ENCODE measurements at regions not wholly inside any gene's neighbourhood (a gene's known extent, or its start where the extent isn't known, plus 50 kb on each side); places are given as distances from the start of the nearest gene placed in this dataset.
A peak's percentile ranks its signal among the peaks of the same experiment; 100 is the strongest.
"Not testable (repeated sequence)": the region's sequence is repeated elsewhere in the genome, so short reads cannot be mapped to it uniquely, and the experiment has no call there.

DNA sequence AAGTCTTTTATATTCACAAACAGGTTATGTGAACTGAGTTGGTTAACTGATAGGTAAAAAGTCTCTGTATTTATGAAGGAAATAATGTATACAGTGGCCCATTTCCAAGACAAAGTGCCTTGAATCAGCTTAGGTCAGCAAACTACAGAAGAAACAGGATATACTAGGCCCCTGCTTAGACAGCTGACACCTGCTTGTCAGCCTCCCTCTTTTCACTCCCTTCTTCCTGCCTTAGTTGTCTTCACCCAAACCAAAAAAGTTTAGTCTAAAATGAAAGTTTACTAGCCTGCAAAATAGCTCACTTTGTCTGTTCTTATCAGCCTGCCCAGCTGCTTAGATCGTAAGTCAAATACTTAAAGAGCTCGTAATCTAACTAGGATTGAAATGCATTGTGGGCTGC lies 644.6 kb downstream of the ANKRD7 start:
- BruUV-seq (replicated peaks); H3K27me3 ChIP-seq (replicated peaks in 1 of 2; ENCODE audit: control insufficient read depth in 2 of 2, insufficient read depth in 2 of 2, low read length in 1 of 2); H2AFZ ChIP-seq (ENCODE audit: control insufficient read depth, low read depth, low read length); ATAC-seq; H4K20me1 ChIP-seq (ENCODE audit: control insufficient read depth, insufficient read depth); H3K9ac ChIP-seq (ENCODE audit: control insufficient read depth, insufficient read depth, low read length); H3K9me3 ChIP-seq (replicated peaks; ENCODE audit: control insufficient read depth, insufficient read depth, low read length); POLR2A ChIA-PET; FAIRE-seq; RAD21 ChIA-PET (ENCODE audit: unreplicated experiment); DNase-seq (ENCODE audit: low read depth, low spot score); H3K4me2 ChIP-seq (ENCODE audit: control insufficient read depth, insufficient read depth); H3K36me3 ChIP-seq (ENCODE audit: control insufficient read depth in 2 of 2, insufficient read depth in 2 of 2, low read length in 1 of 2); intact Hi-C loops (cut with micrococcal nuclease; ENCODE audit: unreplicated experiment); in situ Hi-C loops (cut with MboI); H3K4me3 ChIP-seq; H3K79me2 ChIP-seq (ENCODE audit: control insufficient read depth, insufficient read depth, low read length); H3K4me1 ChIP-seq (ENCODE audit: control insufficient read depth, insufficient read depth, low read length); H3K27ac ChIP-seq (ENCODE audit: control insufficient read depth, insufficient read depth): not testable (repeated sequence)
- 18% methylated on average over 2 of the region's 2 CpGs for WGBS (ENCODE audit: insufficient coverage, insufficient replicate concordance, low lambda C conversion rate, missing lambda C conversion rate)
- ChIA-PET SMC1A (ENCODE audit: uncharacterized antibody, unreplicated experiment) (interaction anchor here (1.2 kb wide), 1 partner anchor 307 kb away, joined by 3 read pairs; no protein-coding TSS in a partner anchor), CTCF (interaction anchor here (0.7 to 2.4 kb wide), 3 partner anchors 11 to 307 kb away, joined by 3 to 9 read pairs (median 4); no protein-coding TSS in a partner anchor)

DNA sequence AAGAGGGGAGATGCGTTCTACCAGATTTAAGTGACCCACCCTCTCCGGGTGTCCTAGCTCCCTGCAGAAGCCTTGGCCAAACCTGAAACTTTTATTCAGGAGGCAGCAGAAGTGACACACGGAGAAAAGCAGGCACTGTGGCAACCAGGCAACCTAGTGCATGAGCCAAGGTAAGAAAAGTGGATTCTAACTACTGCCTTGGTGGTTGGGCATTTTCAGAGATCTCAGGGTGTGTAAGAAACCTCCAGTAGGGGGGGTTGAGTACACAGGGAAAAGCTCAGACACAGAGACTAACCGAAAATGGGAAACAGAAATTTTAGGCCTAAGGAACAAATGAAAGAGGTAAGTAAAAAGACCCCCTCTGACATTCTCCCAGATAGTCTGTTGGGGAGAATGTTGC lies 645.7 kb downstream of the ANKRD7 start:
- ATAC-seq (peak; percentile 62), DNase-seq (ENCODE audit: low read depth, low spot score) (no peak), FAIRE-seq (no peak)
- Histone ChIP-seq H3K4me2 (ENCODE audit: control insufficient read depth, insufficient read depth) (no peak overlapping the region), H3K9me3 (replicated peaks; ENCODE audit: control insufficient read depth, insufficient read depth, low read length) (no peaks in the 10 kb centered on the region), H3K27me3 (replicated peaks in 1 of 2; ENCODE audit: control insufficient read depth in 2 of 2, insufficient read depth in 2 of 2, low read length in 1 of 2) (no peaks in the 10 kb centered on the region), H2AFZ (ENCODE audit: control insufficient read depth, low read depth, low read length) (no peak overlapping the region), H3K79me2 (ENCODE audit: control insufficient read depth, insufficient read depth, low read length) (no peaks in the 10 kb centered on the region), H3K36me3 (ENCODE audit: control insufficient read depth in 2 of 2, insufficient read depth in 2 of 2, low read length in 1 of 2) (no peaks in the 10 kb centered on the region), H3K9ac (ENCODE audit: control insufficient read depth, insufficient read depth, low read length) (no peak overlapping the region), H3K4me3 (no peak overlapping the region), H3K27ac (ENCODE audit: control insufficient read depth, insufficient read depth) (no peak overlapping the region), H3K4me1 (ENCODE audit: control insufficient read depth, insufficient read depth, low read length) (no peaks in the 10 kb centered on the region), H4K20me1 (ENCODE audit: control insufficient read depth, insufficient read depth) (no peaks in the 10 kb centered on the region)
- BruUV-seq (replicated peaks), result no TSS peak
- in situ Hi-C loops (cut with MboI), result no loop called here
- ChIA-PET SMC1A (ENCODE audit: uncharacterized antibody, unreplicated experiment) (no interaction called here), RAD21 (ENCODE audit: unreplicated experiment) (no interaction called here), POLR2A (no interaction called here), CTCF (interaction anchor here (0.9 to 2.4 kb wide), 2 partner anchors 12 to 306 kb away, joined by 3 to 9 read pairs; no protein-coding TSS in a partner anchor)
- 23% methylated on average over 4 of the region's 4 CpGs for WGBS (ENCODE audit: insufficient coverage, insufficient replicate concordance, low lambda C conversion rate, missing lambda C conversion rate)
- intact Hi-C loops (cut with micrococcal nuclease; ENCODE audit: unreplicated experiment), result loop anchor here (5.0 kb wide), 1 partner anchor 307 kb away; no protein-coding TSS in a partner anchor
- TF ChIP-seq, protein P1, sequence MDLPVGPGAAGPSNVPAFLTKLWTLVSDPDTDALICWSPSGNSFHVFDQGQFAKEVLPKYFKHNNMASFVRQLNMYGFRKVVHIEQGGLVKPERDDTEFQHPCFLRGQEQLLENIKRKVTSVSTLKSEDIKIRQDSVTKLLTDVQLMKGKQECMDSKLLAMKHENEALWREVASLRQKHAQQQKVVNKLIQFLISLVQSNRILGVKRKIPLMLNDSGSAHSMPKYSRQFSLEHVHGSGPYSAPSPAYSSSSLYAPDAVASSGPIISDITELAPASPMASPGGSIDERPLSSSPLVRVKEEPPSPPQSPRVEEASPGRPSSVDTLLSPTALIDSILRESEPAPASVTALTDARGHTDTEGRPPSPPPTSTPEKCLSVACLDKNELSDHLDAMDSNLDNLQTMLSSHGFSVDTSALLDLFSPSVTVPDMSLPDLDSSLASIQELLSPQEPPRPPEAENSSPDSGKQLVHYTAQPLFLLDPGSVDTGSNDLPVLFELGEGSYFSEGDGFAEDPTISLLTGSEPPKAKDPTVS (IDR thresholded peaks at IDR 0.05; ENCODE audit: low read depth, low read length), result no peak
- no peak for TF ChIP-seq CHD2 (IDR thresholded peaks at IDR 0.05; ENCODE audit: borderline replicate concordance, low read depth, low read length)
- TF ChIP-seq, protein P2, sequence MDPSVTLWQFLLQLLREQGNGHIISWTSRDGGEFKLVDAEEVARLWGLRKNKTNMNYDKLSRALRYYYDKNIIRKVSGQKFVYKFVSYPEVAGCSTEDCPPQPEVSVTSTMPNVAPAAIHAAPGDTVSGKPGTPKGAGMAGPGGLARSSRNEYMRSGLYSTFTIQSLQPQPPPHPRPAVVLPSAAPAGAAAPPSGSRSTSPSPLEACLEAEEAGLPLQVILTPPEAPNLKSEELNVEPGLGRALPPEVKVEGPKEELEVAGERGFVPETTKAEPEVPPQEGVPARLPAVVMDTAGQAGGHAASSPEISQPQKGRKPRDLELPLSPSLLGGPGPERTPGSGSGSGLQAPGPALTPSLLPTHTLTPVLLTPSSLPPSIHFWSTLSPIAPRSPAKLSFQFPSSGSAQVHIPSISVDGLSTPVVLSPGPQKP (IDR thresholded peaks at IDR 0.05; ENCODE audit: low read depth, low read length), result no peak
- TF ChIP-seq, protein P3, sequence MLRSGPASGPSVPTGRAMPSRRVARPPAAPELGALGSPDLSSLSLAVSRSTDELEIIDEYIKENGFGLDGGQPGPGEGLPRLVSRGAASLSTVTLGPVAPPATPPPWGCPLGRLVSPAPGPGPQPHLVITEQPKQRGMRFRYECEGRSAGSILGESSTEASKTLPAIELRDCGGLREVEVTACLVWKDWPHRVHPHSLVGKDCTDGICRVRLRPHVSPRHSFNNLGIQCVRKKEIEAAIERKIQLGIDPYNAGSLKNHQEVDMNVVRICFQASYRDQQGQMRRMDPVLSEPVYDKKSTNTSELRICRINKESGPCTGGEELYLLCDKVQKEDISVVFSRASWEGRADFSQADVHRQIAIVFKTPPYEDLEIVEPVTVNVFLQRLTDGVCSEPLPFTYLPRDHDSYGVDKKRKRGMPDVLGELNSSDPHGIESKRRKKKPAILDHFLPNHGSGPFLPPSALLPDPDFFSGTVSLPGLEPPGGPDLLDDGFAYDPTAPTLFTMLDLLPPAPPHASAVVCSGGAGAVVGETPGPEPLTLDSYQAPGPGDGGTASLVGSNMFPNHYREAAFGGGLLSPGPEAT (IDR thresholded peaks at IDR 0.05; ENCODE audit: low read depth), result no peak
- TF ChIP-seq, protein P4, sequence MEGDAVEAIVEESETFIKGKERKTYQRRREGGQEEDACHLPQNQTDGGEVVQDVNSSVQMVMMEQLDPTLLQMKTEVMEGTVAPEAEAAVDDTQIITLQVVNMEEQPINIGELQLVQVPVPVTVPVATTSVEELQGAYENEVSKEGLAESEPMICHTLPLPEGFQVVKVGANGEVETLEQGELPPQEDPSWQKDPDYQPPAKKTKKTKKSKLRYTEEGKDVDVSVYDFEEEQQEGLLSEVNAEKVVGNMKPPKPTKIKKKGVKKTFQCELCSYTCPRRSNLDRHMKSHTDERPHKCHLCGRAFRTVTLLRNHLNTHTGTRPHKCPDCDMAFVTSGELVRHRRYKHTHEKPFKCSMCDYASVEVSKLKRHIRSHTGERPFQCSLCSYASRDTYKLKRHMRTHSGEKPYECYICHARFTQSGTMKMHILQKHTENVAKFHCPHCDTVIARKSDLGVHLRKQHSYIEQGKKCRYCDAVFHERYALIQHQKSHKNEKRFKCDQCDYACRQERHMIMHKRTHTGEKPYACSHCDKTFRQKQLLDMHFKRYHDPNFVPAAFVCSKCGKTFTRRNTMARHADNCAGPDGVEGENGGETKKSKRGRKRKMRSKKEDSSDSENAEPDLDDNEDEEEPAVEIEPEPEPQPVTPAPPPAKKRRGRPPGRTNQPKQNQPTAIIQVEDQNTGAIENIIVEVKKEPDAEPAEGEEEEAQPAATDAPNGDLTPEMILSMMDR (IDR thresholded peaks at IDR 0.05 in 2 of 3, conservative IDR thresholded peaks at IDR 0.05 in 1 of 3; ENCODE audit: control insufficient read depth in 2 of 3, extremely low read depth in 1 of 3, insufficient read depth in 1 of 3, low read depth in 3 of 3, low read length in 3 of 3), result peak; percentile 19 to 33 (median 23); a peak in 3 of 6 replicates
- TF ChIP-seq ZSCAN29 (IDR thresholded peaks at IDR 0.05), result no peak
- TF ChIP-seq, protein P5, sequence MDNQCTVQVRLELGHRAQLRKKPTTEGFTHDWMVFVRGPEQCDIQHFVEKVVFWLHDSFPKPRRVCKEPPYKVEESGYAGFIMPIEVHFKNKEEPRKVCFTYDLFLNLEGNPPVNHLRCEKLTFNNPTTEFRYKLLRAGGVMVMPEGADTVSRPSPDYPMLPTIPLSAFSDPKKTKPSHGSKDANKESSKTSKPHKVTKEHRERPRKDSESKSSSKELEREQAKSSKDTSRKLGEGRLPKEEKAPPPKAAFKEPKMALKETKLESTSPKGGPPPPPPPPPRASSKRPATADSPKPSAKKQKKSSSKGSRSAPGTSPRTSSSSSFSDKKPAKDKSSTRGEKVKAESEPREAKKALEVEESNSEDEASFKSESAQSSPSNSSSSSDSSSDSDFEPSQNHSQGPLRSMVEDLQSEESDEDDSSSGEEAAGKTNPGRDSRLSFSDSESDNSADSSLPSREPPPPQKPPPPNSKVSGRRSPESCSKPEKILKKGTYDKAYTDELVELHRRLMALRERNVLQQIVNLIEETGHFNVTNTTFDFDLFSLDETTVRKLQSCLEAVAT (IDR thresholded peaks at IDR 0.05), result no peak
- TF ChIP-seq RAD21 (IDR thresholded peaks at IDR 0.05; ENCODE audit: insufficient read depth, low read depth, low read length), result peak; percentile 36; the same call in 1 of the 2 replicates
